ENCODE measurements at regions not wholly inside any gene's neighbourhood (a gene's known extent, or its start where the extent isn't known, plus 50 kb on each side); places are given as distances from the start of the nearest gene placed in this dataset.
"Not testable (repeated sequence)": the region's sequence is repeated elsewhere in the genome, so short reads cannot be mapped to it uniquely, and the experiment has no call there.

- no peak for DNase-seq (ENCODE audit: low spot score)
These were observed 473.0 kb upstream of the C16orf82 start for GRCh38 chr16:26593700-26594099.

GRCh38 chr16:26594666-26595065 is 472.1 kb upstream of the C16orf82 start:
- no peak for DNase-seq (ENCODE audit: low spot score)

- no peak for DNase-seq (ENCODE audit: low spot score)
These were observed 471.5 kb upstream of the C16orf82 start for GRCh38 chr16:26595199-26595598.

- DNase-seq (ENCODE audit: low spot score): not testable (repeated sequence)
These were observed 470.7 kb upstream of the C16orf82 start for GRCh38 chr16:26596033-26596432.

GRCh38 chr16:26598061-26598460 is 468.7 kb upstream of the C16orf82 start:
- DNase-seq (ENCODE audit: low spot score): no peak

GRCh38 chr16:26598998-26599784 is 467.5 kb upstream of the C16orf82 start:
- DNase-seq (ENCODE audit: low spot score): no peak

- no peak for DNase-seq (ENCODE audit: low spot score)
These were observed 467.0 kb upstream of the C16orf82 start for GRCh38 chr16:26599785-26600104.

- no peak for DNase-seq (ENCODE audit: low spot score)
These were observed 465.4 kb upstream of the C16orf82 start for GRCh38 chr16:26601335-26601734.

GRCh38 chr16:26605626-26606271 is 461.0 kb upstream of the C16orf82 start:
- no peak for DNase-seq (ENCODE audit: low spot score)

GRCh38 chr16:26606381-26607150 is 460.2 kb upstream of the C16orf82 start:
- no peak for DNase-seq (ENCODE audit: low spot score)

- no peak for DNase-seq (ENCODE audit: low spot score)
These were observed 452.4 kb upstream of the C16orf82 start for GRCh38 chr16:26614237-26614841.

GRCh38 chr16:26623442-26623841 is 443.3 kb upstream of the C16orf82 start:
- DNase-seq (ENCODE audit: low spot score): no peak

- no peak for DNase-seq (ENCODE audit: low spot score)
These were observed 438.8 kb upstream of the C16orf82 start for GRCh38 chr16:26627958-26628357.

- DNase-seq (ENCODE audit: low spot score): not testable (repeated sequence)
These were observed 435.4 kb upstream of the C16orf82 start for GRCh38 chr16:26631365-26631764.

GRCh38 chr16:26642047-26642664 is 424.6 kb upstream of the C16orf82 start:
- no peak for DNase-seq (ENCODE audit: low spot score)

- no peak for DNase-seq (ENCODE audit: low spot score)
These were observed 423.2 kb upstream of the C16orf82 start for GRCh38 chr16:26643519-26643918.

GRCh38 chr16:26644912-26645543 is 421.7 kb upstream of the C16orf82 start:
- no peak for DNase-seq (ENCODE audit: low spot score)

- DNase-seq (ENCODE audit: low spot score): no peak
These were observed 421.1 kb upstream of the C16orf82 start for GRCh38 chr16:26645614-26646013.

- no peak for DNase-seq (ENCODE audit: low spot score)
These were observed 418.9 kb upstream of the C16orf82 start for GRCh38 chr16:26647870-26648269.

GRCh38 chr16:26648851-26649250 is 417.9 kb upstream of the C16orf82 start:
- no peak for DNase-seq (ENCODE audit: low spot score)

GRCh38 chr16:26649381-26650045 is 417.2 kb upstream of the C16orf82 start:
- no peak for DNase-seq (ENCODE audit: low spot score)

Data from H4 (cell line).